HG03159 (cell line): ENCODE measurements at regions not wholly inside any gene's neighbourhood (a gene's known extent, or its start where the extent isn't known, plus 50 kb on each side); places are given as distances from the start of the nearest gene placed in this dataset.

ENCODE experiments used
- ATAC-seq: cut with Tn5 transposase; IDR thresholded peaks from one replicate; pipeline ENCODE4 v1.9.1; 2021; ENCODE audit warnings: mild to moderate bottlenecking, moderate library complexity; ENCODE audit not compliant: unreplicated experiment

DNA sequence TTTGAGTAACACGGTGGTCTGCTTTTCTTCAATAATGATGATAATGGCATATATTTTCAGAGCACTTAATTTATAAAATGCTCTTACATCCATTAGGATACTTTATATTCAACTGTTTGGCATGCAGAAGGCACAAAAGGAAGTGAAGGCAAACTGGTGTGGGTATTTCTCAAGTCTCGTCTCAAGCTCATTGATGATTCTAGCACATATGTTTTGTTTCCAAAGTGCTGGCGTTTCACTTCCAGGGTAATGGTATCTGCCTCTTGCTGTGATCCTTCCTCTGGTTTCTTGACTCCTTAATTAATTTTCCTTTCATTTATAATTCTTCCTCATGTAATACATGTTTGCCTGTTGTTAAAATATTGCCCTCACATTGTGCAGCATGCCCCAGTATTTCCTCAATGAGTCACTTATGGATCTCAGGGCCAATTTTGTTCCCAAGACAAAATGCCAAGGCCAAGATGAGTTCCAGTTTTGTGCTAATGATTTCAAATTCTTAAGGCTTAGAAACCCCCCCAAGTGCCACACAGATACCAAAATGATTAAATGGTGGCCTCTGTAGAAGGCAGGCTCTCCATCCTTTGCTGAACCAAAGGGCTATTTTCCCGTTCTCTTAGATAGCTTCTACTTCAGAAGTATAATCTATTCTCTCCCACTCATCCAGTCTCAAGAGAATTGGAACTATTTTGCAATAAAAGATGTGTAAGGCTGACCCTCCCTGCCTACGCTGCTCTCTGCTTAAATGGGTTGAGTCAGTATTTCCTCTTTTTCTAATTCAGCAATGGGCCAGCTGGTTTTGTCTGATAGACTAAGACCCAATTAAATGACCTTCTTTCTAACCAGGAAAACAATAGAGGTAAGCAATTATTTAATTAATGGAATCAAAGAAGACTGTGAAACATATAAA, 171.2 kb downstream of the ZNF365 start:
- ATAC-seq: no peak

DNA sequence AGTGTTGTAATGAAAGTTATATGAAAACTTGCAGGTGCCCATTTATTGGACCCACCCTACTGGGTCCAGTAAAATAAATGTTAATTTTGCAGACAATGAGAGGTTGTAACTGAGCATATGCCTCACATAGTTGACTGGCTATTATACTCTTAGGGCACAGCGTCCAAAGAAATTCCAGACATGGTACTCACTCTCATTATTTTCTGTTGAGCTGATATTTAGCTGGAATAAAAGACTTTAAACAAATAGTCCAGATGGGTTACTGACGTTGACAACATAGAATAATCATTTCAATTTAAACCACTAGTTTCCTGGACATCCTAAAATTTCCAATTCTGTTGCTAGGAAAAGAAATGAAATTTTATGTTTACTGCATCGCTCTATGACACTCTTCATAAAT, 174.5 kb downstream of the ZNF365 start:
- ATAC-seq: no peak

DNA sequence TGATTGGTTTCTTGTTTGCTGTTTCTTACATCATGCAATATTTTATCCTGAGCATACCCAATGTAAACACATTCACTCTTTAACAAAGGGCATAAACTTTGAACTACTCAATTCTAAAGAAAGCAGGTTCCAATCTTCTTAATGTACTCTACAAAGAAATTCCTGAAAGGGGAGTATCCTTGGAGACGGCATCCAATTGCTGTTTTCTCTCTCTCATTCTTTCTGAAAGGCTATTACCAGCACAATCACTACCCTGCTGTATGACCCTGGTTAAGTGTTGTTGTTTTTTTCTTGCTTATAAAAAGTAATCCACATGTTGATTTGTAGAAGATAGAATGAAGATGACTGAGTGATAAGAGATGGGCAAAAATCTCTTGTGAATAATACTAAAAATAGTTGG, 176.0 kb downstream of the ZNF365 start:
- ATAC-seq: no peak

DNA sequence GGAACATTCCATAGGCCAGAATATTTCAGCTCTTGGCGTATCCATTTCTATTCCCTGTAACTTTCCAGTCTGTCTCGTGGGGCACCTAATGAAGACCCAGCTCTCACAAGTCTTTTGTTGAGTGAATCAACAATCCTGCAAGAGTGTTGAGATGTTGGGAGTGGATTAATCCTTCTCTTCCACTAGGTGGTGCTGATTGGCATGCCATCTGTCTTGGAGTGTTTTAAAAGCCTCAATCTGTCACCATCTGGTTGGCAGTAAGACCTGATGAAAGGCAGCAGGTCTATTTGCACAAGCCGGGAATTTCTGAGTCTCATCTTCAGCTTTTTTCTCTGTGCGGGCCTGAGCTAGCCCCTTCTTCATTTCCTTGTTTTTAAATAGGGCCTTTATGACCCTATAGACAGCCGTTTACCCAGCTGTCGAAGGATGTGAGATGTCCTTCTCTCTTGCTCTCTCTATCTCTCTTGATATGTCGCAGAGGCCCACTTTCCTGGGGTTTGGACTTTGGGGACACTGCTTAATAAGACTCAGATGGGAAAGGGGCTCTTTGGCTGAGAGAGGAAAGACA, 180.5 kb downstream of the ZNF365 start:
- ATAC-seq: peak; percentile 70

DNA sequence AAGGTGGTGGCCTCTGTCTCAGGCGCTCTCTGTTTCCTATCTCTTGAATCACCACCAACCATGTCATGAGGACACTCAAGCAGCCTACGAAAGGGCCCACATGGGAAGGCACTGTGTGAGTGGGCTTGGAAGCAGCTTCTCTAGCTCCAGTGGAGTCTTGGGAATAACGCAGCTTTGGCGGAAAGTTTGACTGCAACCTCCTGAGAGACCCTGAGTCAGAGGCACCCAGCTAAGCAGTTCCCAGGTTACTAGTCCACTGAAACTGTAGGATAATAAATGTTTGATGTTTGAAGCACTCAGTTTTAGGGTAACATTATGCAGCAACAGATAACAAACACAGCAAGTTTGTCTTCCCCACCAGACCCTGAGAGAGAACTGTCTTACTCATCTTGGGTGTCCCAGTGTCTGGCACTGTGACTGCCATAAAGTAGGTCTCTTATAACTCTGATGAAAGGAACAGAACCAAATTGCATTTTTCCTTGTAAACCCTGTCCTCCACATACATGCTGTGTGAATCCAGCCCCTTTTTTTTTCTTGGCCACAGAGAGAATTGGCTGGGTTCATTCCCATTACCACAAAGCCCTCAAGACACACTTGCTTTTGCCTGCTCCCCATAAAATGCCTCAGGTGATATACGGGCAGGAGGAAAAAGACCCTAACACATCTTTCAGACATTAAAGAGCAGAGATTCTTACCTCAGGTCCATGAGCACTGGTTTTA, 185.5 kb downstream of the ZNF365 start:
- no peak for ATAC-seq

DNA sequence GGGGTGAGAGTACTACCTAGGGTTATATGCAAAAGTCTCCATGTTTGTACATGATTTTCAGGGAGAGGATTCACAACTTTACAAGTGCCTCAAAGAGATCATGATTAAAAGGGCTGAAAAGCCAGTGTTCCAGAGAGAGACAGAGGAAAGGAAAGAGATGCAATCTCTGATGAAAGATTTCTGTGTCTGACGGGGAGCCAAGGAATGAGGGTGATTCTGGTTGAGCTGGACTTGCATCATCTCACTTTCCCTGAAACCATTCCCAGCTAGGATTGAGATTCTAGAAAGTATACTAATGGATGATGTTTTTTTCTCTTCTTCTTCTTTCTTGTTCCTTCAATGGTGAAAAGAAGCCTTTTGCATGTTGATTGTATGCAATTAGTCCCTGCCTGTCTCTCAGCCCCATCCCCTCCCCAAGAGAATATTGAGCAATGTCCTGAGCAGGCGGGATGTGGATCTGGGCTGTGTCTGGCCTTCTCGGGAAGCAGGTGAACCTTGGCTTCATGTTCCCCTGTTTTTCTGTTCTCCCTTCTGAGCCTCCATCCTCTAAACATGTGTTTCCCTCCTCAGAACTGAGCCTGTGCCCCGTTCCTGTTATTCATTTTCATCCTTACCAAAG, 186.1 kb downstream of the ZNF365 start:
- ATAC-seq: no peak

DNA sequence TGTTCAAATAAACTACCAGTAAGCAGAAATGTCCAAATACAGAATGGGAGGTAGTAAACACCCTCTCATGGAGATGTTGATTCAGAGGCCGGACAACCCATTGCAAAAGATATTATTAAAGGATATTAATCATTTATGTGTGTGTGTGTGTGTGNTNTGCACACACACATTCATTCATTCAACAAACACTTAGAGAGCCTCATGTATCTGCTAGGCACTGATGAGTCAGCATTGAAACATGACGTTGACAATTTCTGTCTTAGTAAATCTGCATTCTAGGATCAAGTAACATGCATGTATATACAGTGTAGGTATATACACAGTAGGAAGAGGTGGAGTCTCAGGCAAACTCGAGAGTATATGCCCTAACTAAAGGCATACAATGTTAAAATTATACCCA, 187.0 kb downstream of the ZNF365 start:
- no peak for ATAC-seq

DNA sequence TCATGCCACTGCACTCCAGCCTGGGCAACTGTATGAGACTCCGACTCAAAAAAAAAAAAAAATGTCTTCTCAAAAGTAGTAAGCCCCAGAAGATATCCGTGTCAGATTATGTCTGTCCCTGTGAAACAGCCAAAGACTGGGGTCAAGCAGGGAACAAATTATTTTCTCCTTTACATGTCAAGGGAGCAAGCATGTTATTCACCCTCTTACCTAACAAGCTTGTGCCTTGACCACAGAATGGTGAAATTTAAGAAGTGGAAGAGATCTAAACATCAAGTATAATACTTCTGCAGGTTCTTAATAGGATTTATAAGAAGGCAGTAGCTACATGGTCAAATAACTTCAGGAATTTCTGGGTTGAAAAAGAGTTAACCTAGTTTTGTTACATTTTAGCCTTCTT, 187.9 kb downstream of the ZNF365 start:
- no peak for ATAC-seq

DNA sequence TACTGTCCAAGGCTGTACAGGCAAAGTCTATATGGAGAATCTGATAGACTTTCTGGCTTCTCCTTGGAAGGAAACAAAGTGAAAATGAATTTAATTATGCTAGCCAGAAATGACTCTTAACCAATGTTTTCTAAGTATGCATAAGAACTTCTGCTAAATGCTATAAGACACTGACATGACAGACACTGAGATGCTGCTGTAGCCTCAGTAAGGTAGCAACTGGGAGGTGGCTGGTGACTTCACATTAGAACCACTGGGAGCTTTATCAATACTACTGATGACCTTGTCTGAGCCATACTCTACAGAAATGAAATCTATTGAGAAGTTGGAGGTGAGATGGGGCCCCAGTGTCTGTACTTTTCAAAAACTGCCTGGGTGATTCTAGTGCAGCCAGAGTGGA, 188.6 kb downstream of the ZNF365 start:
- no peak for ATAC-seq

DNA sequence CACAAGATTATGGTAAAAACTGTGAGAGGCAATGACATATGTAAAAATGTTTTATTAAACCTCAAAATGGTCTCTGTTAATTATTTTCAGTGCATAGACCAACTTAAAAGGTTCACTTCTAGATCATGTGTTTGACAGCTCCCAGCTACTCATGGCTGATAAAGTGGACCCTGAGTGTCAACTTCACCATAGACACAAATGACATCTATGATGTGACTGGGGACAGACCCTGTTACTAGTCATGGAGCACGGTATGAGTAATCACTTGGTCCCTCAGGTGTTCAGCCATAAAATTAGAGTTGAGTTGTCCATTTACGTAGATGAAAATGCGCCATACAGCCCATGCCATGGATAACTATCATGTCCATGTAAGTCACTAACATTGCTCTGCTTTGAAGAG, 199.8 kb downstream of the ZNF365 start:
- ATAC-seq: no peak

DNA sequence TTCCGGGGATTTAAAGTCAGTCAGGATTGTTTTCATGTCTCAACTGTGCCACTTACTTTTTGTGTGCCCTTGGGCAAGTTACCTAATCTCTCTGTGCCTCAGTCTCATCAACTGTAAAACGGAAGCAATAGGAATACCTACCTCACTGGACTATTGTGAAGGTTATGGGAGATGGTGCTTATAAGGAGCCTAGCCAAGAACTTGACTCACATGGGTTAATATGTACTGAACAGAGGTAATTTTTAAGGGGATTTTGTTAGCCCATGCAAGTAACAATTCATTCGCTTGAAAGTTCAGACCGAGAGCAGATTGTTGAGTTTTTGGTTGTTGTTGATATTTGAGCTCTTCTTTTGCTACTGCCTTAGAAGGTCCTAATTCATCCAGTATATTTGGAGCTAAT, 202.9 kb downstream of the ZNF365 start:
- ATAC-seq: no peak

DNA sequence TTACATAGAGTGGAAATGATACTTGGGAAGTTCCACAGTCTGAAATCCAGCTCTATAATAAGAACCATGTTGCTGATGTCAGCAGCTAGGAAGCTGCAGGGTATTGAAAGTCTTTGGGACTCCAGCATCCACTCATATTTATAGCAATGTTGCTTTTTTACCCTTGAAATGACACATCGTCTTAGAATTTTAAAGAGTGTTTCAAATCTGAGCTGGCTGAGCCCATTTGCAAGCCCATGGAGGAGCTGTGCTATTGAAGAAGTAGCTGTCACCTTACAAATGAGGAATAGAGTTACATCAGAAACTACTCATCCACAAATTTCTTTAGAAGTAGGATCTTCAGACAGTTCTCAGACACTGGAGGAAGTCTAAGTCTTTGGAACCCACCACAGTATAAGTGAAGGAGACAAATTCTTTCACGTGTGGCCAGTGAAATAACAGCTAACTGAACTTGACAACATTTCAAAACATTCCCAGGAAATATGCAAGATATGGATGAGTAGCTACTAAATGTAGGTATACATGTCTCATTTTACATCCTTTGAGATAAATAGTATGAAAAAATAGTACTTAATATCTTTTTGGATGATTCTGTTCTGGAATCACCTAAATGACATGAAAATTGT, 203.6 kb downstream of the ZNF365 start:
- ATAC-seq: no peak

DNA sequence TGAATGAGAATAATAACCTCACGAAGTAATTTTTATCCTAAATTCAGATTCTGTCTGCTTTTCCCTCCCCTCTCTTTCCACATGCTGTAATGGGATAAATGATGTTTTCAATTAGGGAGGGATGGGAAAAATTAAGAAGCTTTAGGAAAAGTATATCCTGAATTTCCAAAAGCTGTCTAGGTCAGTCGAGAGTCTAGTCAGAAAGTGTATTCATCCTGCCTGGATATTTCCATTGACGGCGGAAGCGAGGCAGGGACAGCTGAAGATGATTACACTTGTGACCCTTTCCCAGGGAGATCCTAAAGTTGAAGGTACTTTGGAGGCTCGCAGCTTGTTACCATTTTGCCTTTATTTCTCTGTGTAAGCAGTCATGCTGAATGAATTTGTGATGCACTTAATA, 204.1 kb downstream of the ZNF365 start:
- ATAC-seq: no peak

DNA sequence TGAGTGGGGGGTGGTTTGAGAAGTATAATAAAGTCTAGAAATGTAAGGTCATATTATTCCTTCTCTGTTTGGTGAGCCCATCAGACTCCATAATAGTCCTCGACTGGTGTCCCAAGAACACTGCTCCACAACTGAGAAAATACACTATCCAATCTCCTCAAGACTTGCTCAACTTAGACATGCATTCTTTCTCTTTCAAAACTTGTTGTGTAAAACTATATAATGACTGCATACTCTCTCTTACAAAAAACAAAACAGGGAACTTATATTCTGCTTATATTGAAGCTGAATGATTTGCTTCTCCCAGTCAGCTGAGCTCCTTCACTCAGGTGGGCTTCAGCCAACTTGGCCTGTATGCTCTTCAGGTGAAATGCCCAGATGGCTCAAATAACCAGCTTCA, 204.7 kb downstream of the ZNF365 start:
- no peak for ATAC-seq

DNA sequence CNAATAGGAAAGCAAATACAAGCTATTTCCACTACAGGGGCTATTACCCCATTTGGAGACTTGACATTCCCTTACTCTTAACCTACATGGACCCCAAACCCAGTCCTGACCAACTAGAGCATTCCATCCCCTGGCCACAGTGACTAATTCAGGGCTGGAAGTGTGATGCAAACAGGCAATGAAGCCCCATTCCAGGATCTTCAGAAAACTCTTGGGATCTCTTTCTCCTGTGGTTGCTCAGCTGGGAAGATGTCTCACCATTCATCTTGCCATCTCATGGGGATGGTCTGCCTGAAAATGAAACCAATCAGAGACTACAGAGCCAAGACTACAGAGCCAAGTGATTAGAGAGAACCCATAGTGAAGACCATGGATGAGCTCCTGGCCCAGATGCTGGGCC, 206.2 kb downstream of the ZNF365 start:
- no peak for ATAC-seq

DNA sequence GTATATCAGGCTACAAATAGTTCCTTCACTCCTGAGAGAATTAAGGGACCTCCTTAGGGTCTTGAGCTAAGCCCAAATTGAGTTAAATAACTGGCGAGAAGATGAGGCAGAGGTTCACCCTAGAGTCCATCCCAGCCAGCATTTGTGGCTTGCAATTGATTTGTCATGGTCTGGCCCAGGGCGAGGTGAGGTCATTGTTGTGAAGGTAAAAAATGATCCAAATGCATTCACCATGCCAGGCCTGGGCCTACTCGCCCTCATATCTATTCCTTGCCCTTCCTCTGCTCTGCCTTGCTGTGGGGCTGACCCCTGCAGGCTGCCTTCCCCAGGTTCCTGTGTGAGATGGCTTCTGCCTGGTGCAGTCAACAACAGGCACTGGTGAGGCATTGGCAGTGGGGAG, 207.2 kb downstream of the ZNF365 start:
- ATAC-seq: no peak

DNA sequence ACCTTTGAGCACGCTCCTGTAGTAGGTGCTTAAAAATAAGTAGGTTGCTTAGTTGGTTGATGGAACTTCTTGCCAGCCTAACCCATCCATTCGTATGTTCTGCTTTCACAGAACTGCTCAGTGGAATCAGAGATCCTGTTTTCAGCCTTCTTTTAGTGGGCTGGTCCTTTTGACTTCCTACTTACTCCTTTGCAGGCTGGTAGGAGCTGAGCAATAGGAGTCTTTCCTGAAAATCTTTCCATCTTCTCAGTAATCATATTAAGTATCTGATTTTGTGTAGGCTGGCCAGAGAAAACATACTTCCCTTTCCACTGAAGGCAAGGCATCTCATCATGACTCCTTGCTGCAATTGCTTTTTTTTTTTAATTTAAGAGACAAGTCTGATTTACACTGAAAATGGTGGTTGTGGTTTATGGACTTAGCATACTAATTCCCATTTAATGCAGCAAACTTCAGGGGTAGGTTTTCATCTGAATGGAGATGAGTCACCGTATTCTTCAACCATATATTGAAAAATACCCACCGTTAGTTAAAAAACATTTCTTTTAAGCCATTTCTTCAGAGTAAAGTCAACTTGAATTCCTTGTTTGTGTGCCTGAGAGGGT, 208.0 kb downstream of the ZNF365 start:
- no peak for ATAC-seq

DNA sequence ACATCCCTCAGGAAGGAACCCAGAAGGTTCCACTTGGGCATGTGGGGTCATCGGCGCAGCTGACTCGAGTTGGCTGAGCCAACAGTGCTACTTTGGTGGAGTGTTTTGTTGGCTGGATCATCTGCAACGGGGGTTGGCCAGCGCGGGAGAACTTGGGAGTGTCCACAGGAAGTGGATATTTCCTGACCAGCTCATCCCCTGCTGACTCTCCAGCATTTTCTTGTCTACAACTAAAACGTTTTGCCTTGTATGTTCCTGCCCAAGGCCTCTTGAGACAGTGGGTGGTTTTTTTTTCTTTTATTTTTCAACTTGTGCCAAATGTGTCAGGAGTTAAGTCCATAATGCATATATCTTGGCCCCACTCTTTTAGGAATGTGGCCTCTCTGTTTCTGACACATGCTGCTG, 208.6 kb downstream of the ZNF365 start:
- no peak for ATAC-seq

DNA sequence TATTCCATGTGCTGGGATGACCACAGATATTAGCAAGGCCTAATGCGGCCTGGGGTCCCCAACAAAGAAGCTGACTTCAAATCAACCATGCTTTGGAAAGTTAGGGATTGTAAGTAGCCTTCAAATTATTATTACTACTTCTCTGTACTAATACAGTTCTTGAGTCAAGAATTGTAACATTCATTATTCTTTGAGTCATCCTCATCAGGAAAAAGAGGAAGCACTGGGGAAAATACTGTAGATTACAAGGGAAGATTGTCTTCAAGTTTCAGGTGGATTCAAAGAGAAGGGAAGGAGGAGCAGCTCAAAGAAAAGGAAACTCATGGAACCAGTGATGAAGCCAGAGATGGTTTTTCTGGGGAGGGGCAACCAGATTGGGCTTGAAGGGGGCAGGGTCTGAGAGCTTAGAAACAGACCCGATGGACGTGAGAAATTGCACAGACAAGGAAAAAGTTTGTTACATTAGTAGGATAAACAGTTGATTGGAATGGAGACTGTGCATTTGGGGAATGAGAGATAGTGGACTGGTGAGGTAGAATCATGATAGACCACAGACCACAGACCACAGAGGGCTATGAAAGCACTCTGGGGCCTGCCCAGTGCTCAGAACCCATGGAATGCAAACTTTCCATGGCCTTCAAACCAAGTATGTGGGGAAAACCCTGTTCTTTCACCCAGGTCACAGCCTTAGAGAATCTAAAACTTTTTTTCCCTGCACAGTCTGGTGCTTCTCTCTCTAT, 209.9 kb downstream of the ZNF365 start:
- ATAC-seq: no peak

DNA sequence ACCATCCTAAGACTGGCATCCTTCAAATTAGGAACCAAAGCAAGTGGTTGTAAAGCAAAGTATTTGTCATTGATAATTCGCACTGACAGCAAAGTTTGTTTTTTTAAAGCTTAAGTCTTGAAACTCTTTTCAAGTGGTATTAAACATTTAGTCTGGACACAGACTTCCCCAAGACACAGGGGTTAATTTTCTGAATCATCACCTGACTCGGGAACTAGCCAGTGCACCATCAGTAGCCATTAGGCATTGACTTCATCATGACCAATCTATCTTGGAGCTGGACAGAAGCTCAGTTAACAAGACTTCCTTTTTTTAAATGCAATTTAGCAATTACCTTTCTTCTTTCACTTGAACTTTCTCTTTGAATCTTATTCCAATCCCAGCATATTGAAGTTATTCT, 210.6 kb downstream of the ZNF365 start:
- ATAC-seq: no peak
